ENCODE measurements at regions not wholly inside any gene's neighbourhood (a gene's known extent, or its start where the extent isn't known, plus 50 kb on each side); places are given as distances from the start of the nearest gene placed in this dataset.
"Not testable (repeated sequence)": the region's sequence is repeated elsewhere in the genome, so short reads cannot be mapped to it uniquely, and the experiment has no call there.

GRCh38 chr3:82376883-82377282, 615.4 kb upstream of the GBE1 start:
- intact Hi-C loops (cut with DNase I) = no loop called here
- DNase-seq (no peak), ATAC-seq (no peak)
- Histone ChIP-seq H3K4me3 (no peak overlapping the region), H3K9me3 (peaks cover 0 to 41% (median 0%) of the 10 kb centered on the region in 11 donors), H3K36me3 (no peaks in the 10 kb centered on the region), H3K4me1 (no peaks in the 10 kb centered on the region), H3K27ac (no peak overlapping the region), H3K27me3 (no peaks in the 10 kb centered on the region)
- 74 to 76% methylated on average over 3 of the region's 3 CpGs for WGBS, 2 donors
- TF ChIP-seq CTCF (IDR thresholded peaks at IDR 0.05) = no peak

GRCh38 chr3:82373833-82374232, 612.4 kb upstream of the GBE1 start:
- H3K9me3 ChIP-seq = peaks cover 0 to 40% (median 0%) of the 10 kb centered on the region in 11 donors
- H3K36me3 ChIP-seq; H3K4me1 ChIP-seq; DNase-seq; H3K27ac ChIP-seq; intact Hi-C loops (cut with DNase I); H3K27me3 ChIP-seq; H3K4me3 ChIP-seq; ATAC-seq: not testable (repeated sequence)
- WGBS, 2 donors = 67 to 79% methylated on average over 4 of the region's 4 CpGs

GRCh38 chr3:82364827-82365226, 603.4 kb upstream of the GBE1 start:
- 88% methylated on average over 4 of the region's 4 CpGs for WGBS, 2 donors
- Histone ChIP-seq H3K4me1 (no peaks in the 10 kb centered on the region), H3K9me3 (peaks cover 0 to 3% (median 0%) of the 10 kb centered on the region in 11 donors), H3K27ac (no peak overlapping the region), H3K36me3 (no peaks in the 10 kb centered on the region), H3K27me3 (no peaks in the 10 kb centered on the region), H3K4me3 (no peak overlapping the region)
- intact Hi-C loops (cut with DNase I) = no loop called here
- no peak for DNase-seq
- no peak for TF ChIP-seq CTCF (IDR thresholded peaks at IDR 0.05)
- no peak for ATAC-seq

GRCh38 chr3:82363131-82363530, 601.7 kb upstream of the GBE1 start:
- no peak for TF ChIP-seq CTCF (IDR thresholded peaks at IDR 0.05)
- intact Hi-C loops (cut with DNase I) = no loop called here
- WGBS, 2 donors = 80 to 89% methylated on average over 1 of the region's 1 CpG

GRCh38 chr3:82355228-82355627, 593.8 kb upstream of the GBE1 start:
- Histone ChIP-seq H3K9me3 (no peaks in the 10 kb centered on the region), H3K4me1 (peaks cover 0 to 7% (median 0%) of the 10 kb centered on the region in 9 donors), H3K4me3 (no peak overlapping the region), H3K36me3 (no peaks in the 10 kb centered on the region), H3K27ac (no peak overlapping the region), H3K27me3 (no peaks in the 10 kb centered on the region)
- DNase-seq = no peak
- WGBS, 2 donors = 70 to 78% methylated on average over 2 of the region's 2 CpGs
- intact Hi-C loops (cut with DNase I) = no loop called here
- no peak for ATAC-seq
- no peak for TF ChIP-seq CTCF (IDR thresholded peaks at IDR 0.05)

More at GRCh38 chr3:82363131-82363530, 601.7 kb upstream of the GBE1 start:
- H3K9me3 ChIP-seq = peaks cover 0 to 3% (median 0%) of the 10 kb centered on the region in 11 donors
- H3K27me3 ChIP-seq = no peaks in the 10 kb centered on the region
- DNase-seq = no peak
- ATAC-seq = no peak
- H3K4me3 ChIP-seq = no peak overlapping the region
- no peaks in the 10 kb centered on the region for H3K4me1 ChIP-seq
- no peaks in the 10 kb centered on the region for H3K36me3 ChIP-seq
- H3K27ac ChIP-seq = no peak overlapping the region

Measured in heart right ventricle (tissue), 16 donors.